Smooth muscle cell (in vitro differentiated cells): ENCODE measurements at regions not wholly inside any gene's neighbourhood (a gene's known extent, or its start where the extent isn't known, plus 50 kb on each side); places are given as distances from the start of the nearest gene placed in this dataset.
A peak's percentile ranks its signal among the peaks of the same experiment; 100 is the strongest.
"Not testable (repeated sequence)": the region's sequence is repeated elsewhere in the genome, so short reads cannot be mapped to it uniquely, and the experiment has no call there.

ENCODE experiments used
- DNase-seq: peaks from one replicate; lab custom pipeline; 2025; ENCODE audit not compliant: unreplicated experiment; lab: John Stamatoyannopoulos, UW
- H2AFZ ChIP-seq: fragments of 200-600 bp; sonication (generic); 2 replicates; pipeline ENCODE4 v1.6.0; 2016; ENCODE audit warnings: antibody characterized with exemption, low read depth, mild to moderate bottlenecking
- H3F3A ChIP-seq: fragments of 200-600 bp; sonication (generic); 2 replicates; pipeline ENCODE4 v1.6.0; 2017; ENCODE audit warnings: antibody characterized with exemption, low read depth
- H3K27ac ChIP-seq: fragments of 200-600 bp; sonication (generic); 2 replicates; pipeline ENCODE4 v1.5.1; 2016; ENCODE audit warnings: low read depth, mild to moderate bottlenecking
- H3K27me3 ChIP-seq: fragments of 200-600 bp; sonication (generic); 2 replicates; pipeline ENCODE4 v1.6.1; 2016; ENCODE audit warnings: low read depth, mild to moderate bottlenecking
- H3K36me3 ChIP-seq: fragments of 200-600 bp; sonication (generic); 2 replicates; pipeline ENCODE4 v1.5.1; 2016; ENCODE audit warnings: low read depth
- H3K4me1 ChIP-seq: fragments of 200-600 bp; sonication (generic); 2 replicates; pipeline ENCODE4 v1.5.1; 2016; ENCODE audit warnings: low read depth
- H3K4me2 ChIP-seq: fragments of 200-600 bp; sonication (generic); 2 replicates; pipeline ENCODE4 v1.6.0; 2016; ENCODE audit warnings: mild to moderate bottlenecking
- H3K4me3 ChIP-seq: fragments of 200-600 bp; sonication (generic); 2 replicates; pipeline ENCODE4 v1.5.1; 2016; ENCODE audit warnings: mild to moderate bottlenecking
- H3K79me2 ChIP-seq: fragments of 200-600 bp; sonication (generic); 2 replicates; pipeline ENCODE4 v1.6.0; 2016; ENCODE audit warnings: low read depth, mild to moderate bottlenecking
- H3K9ac ChIP-seq: fragments of 200-600 bp; sonication (generic); 2 replicates; pipeline ENCODE4 v1.6.0; 2016; ENCODE audit warnings: low read depth
- H3K9me3 ChIP-seq: fragments of 200-600 bp; sonication (generic); replicated peaks from 2 replicates; pipeline ENCODE4 v1.5.1; 2016; ENCODE audit warnings: low read depth
- H4K20me1 ChIP-seq: fragments of 200-600 bp; sonication (generic); 2 replicates; pipeline ENCODE4 v1.6.0; 2016; ENCODE audit warnings: low read depth
- CTCF ChIP-seq: fragments of 200-600 bp; sonication (generic); IDR thresholded peaks from 2 replicates; pipeline ENCODE4 v1.5.1; 2017; ENCODE audit warnings: borderline replicate concordance, mild to moderate bottlenecking, antibody characterized with exemption; ENCODE audit not compliant: insufficient read depth, poor library complexity, severe bottlenecking
- WGBS: methylation state at CpG from one replicate; pipeline ENCODE4 v1.1.7; 2016; ENCODE audit warnings: low lambda C conversion rate; 5-methylcytosine and 5-hydroxymethylcytosine counted together

GRCh38 chr13:87244256-87244890 lies 426.8 kb upstream of the SLITRK5 start:
- Histone ChIP-seq H3K36me3 (no peaks in the 10 kb centered on the region), H4K20me1 (no peaks in the 10 kb centered on the region), H2AFZ (no peak overlapping the region), H3K27ac (no peak overlapping the region), H3K9me3 (no peaks in the 10 kb centered on the region), H3K4me2 (no peak overlapping the region), H3K4me3 (no peak overlapping the region), H3K9ac (no peak overlapping the region), H3K79me2 (no peaks in the 10 kb centered on the region), H3K27me3 (no peaks in the 10 kb centered on the region), H3K4me1 (peaks cover 12% of the 10 kb centered on the region), H3F3A (no peaks in the 10 kb centered on the region)
- no peak for TF ChIP-seq CTCF
- WGBS, result 74% methylated on average over 3 of the region's 3 CpGs
- DNase-seq, result no peak

GRCh38 chr13:87249847-87250246 lies 421.3 kb upstream of the SLITRK5 start:
- H3K9ac ChIP-seq, H4K20me1 ChIP-seq, H3K4me2 ChIP-seq, DNase-seq, H3K79me2 ChIP-seq, H2AFZ ChIP-seq, H3K36me3 ChIP-seq, H3K27me3 ChIP-seq, H3K27ac ChIP-seq, H3K4me3 ChIP-seq, H3F3A ChIP-seq, H3K9me3 ChIP-seq, H3K4me1 ChIP-seq: not testable (repeated sequence)
- 83% methylated on average over 8 of the region's 8 CpGs for WGBS

GRCh38 chr13:87255394-87255793 lies 415.8 kb upstream of the SLITRK5 start:
- Histone ChIP-seq H3K9ac (no peak overlapping the region), H3K4me3 (no peak overlapping the region), H3F3A (no peaks in the 10 kb centered on the region), H3K9me3 (no peaks in the 10 kb centered on the region), H2AFZ (no peak overlapping the region), H3K4me1 (no peaks in the 10 kb centered on the region), H3K79me2 (no peaks in the 10 kb centered on the region), H4K20me1 (no peaks in the 10 kb centered on the region), H3K27ac (no peak overlapping the region), H3K4me2 (no peak overlapping the region), H3K27me3 (no peaks in the 10 kb centered on the region), H3K36me3 (no peaks in the 10 kb centered on the region)
- 91% methylated on average over 5 of the region's 5 CpGs for WGBS
- TF ChIP-seq CTCF, result no peak
- no peak for DNase-seq

GRCh38 chr13:87259479-87260083 lies 411.6 kb upstream of the SLITRK5 start:
- 24% methylated on average over 5 of the region's 5 CpGs for WGBS
- H3K4me1 ChIP-seq, result no peaks in the 10 kb centered on the region
- no peaks in the 10 kb centered on the region for H3K79me2 ChIP-seq
- peak; percentile 41 for TF ChIP-seq CTCF
- H3K9ac ChIP-seq, result no peak overlapping the region
- peak overlapping the region; percentile 89 for H2AFZ ChIP-seq
- H3K4me3 ChIP-seq, result peak overlapping the region; percentile 13
- H3K4me2 ChIP-seq, result peak overlapping the region; percentile 54
- no peaks in the 10 kb centered on the region for H3K9me3 ChIP-seq
- H3K27ac ChIP-seq, result no peak overlapping the region
- H3K36me3 ChIP-seq, result no peaks in the 10 kb centered on the region
- H4K20me1 ChIP-seq, result no peaks in the 10 kb centered on the region
- H3F3A ChIP-seq, result no peaks in the 10 kb centered on the region
- DNase-seq, result no peak
- H3K27me3 ChIP-seq, result no peaks in the 10 kb centered on the region
